ENCODE measurements at regions not wholly inside any gene's neighbourhood (a gene's known extent, or its start where the extent isn't known, plus 50 kb on each side); places are given as distances from the start of the nearest gene placed in this dataset.

GRCh38 chr12:53830631-53831030, 78.9 kb upstream of the CISTR start:
- DNase-seq (ENCODE audit: extremely low spot score): no peak
- ChIA-PET CTCF (interaction anchor here (0.6 to 0.9 kb wide), 2 partner anchors 63 to 307 kb away, joined by 3 read pairs; no protein-coding TSS in a partner anchor), POLR2A (no interaction called here)
- no peak for TF ChIP-seq SUZ12 (IDR thresholded peaks at IDR 0.05)
- no peak for TF ChIP-seq LEF1 (IDR thresholded peaks at IDR 0.05; ENCODE audit: borderline replicate concordance)
- TF ChIP-seq FOXM1 (IDR thresholded peaks at IDR 0.05; ENCODE audit: borderline replicate concordance): no peak
- no peak for TF ChIP-seq BHLHE40 (IDR thresholded peaks at IDR 0.05; ENCODE audit: borderline replicate concordance)
- no peak for TF ChIP-seq TARDBP (IDR thresholded peaks at IDR 0.05)
- no peak for TF ChIP-seq L3MBTL2 (conservative IDR thresholded peaks at IDR 0.05)
- TF ChIP-seq FOXA1 (IDR thresholded peaks at IDR 0.05): no peak
- no peak for TF ChIP-seq ARNT (IDR thresholded peaks at IDR 0.05)
- TF ChIP-seq CTBP1 (IDR thresholded peaks at IDR 0.05; ENCODE audit: borderline replicate concordance): no peak
- no peak for TF ChIP-seq NFRKB (IDR thresholded peaks at IDR 0.05)
- no peak for TF ChIP-seq FOXK2 (IDR thresholded peaks at IDR 0.05)
- no peak for TF ChIP-seq HDGF (IDR thresholded peaks at IDR 0.05; ENCODE audit: borderline replicate concordance)

GRCh38 chr12:53836119-53836655, 84.4 kb upstream of the CISTR start:
- ChIA-PET CTCF (no interaction called here), POLR2A (no interaction called here)
- no peak for DNase-seq (ENCODE audit: extremely low spot score)
- TF ChIP-seq L3MBTL2 (conservative IDR thresholded peaks at IDR 0.05) (no peak), ELF4 (IDR thresholded peaks at IDR 0.05) (no peak), ARNT (IDR thresholded peaks at IDR 0.05) (no peak), FOXK2 (IDR thresholded peaks at IDR 0.05) (no peak), BHLHE40 (IDR thresholded peaks at IDR 0.05; ENCODE audit: borderline replicate concordance) (no peak), HDGF (IDR thresholded peaks at IDR 0.05; ENCODE audit: borderline replicate concordance) (no peak), TARDBP (IDR thresholded peaks at IDR 0.05) (no peak), SUZ12 (IDR thresholded peaks at IDR 0.05) (no peak), NFRKB (IDR thresholded peaks at IDR 0.05) (no peak), FOXM1 (IDR thresholded peaks at IDR 0.05; ENCODE audit: borderline replicate concordance) (no peak), SP1 (IDR thresholded peaks at IDR 0.05) (no peak), FOXA1 (IDR thresholded peaks at IDR 0.05) (no peak), LEF1 (IDR thresholded peaks at IDR 0.05; ENCODE audit: borderline replicate concordance) (no peak), CTBP1 (IDR thresholded peaks at IDR 0.05; ENCODE audit: borderline replicate concordance) (no peak), ZNF384 (IDR thresholded peaks at IDR 0.05) (no peak)
- TF ChIP-seq, protein P1, sequence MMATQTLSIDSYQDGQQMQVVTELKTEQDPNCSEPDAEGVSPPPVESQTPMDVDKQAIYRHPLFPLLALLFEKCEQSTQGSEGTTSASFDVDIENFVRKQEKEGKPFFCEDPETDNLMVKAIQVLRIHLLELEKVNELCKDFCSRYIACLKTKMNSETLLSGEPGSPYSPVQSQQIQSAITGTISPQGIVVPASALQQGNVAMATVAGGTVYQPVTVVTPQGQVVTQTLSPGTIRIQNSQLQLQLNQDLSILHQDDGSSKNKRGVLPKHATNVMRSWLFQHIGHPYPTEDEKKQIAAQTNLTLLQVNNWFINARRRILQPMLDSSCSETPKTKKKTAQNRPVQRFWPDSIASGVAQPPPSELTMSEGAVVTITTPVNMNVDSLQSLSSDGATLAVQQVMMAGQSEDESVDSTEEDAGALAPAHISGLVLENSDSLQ (IDR thresholded peaks at IDR 0.05): no peak

GRCh38 chr12:53838978-53839377, 87.2 kb upstream of the CISTR start:
- CTCF ChIA-PET: no interaction called here
- TF ChIP-seq BHLHE40 (IDR thresholded peaks at IDR 0.05; ENCODE audit: borderline replicate concordance) (no peak), FOXK2 (IDR thresholded peaks at IDR 0.05) (no peak), L3MBTL2 (conservative IDR thresholded peaks at IDR 0.05) (no peak), SP1 (IDR thresholded peaks at IDR 0.05) (no peak), NFRKB (IDR thresholded peaks at IDR 0.05) (no peak), FOXA1 (IDR thresholded peaks at IDR 0.05) (no peak), SUZ12 (IDR thresholded peaks at IDR 0.05) (no peak), LEF1 (IDR thresholded peaks at IDR 0.05; ENCODE audit: borderline replicate concordance) (no peak), CTBP1 (IDR thresholded peaks at IDR 0.05; ENCODE audit: borderline replicate concordance) (no peak), HDGF (IDR thresholded peaks at IDR 0.05; ENCODE audit: borderline replicate concordance) (no peak), FOXM1 (IDR thresholded peaks at IDR 0.05; ENCODE audit: borderline replicate concordance) (no peak), ZNF384 (IDR thresholded peaks at IDR 0.05) (no peak), ARNT (IDR thresholded peaks at IDR 0.05) (no peak)
- TF ChIP-seq, protein P1 (IDR thresholded peaks at IDR 0.05): no peak
- no peak for DNase-seq (ENCODE audit: extremely low spot score)
- POLR2A ChIA-PET: no interaction called here

- CTCF ChIA-PET: no interaction called here
- no peak for DNase-seq (ENCODE audit: extremely low spot score)
- POLR2A ChIA-PET: interaction anchor here (0.9 kb wide), 1 partner anchor 131 kb away, joined by 3 read pairs; no protein-coding TSS in a partner anchor
- TF ChIP-seq CTBP1 (IDR thresholded peaks at IDR 0.05; ENCODE audit: borderline replicate concordance): no peak
- TF ChIP-seq FOXK2 (IDR thresholded peaks at IDR 0.05): no peak
- no peak for TF ChIP-seq TARDBP (IDR thresholded peaks at IDR 0.05)
- TF ChIP-seq, protein P1 (IDR thresholded peaks at IDR 0.05): no peak
- TF ChIP-seq ELF4 (IDR thresholded peaks at IDR 0.05): no peak
- no peak for TF ChIP-seq FOXA1 (IDR thresholded peaks at IDR 0.05)
- TF ChIP-seq NFRKB (IDR thresholded peaks at IDR 0.05): no peak
- no peak for TF ChIP-seq LEF1 (IDR thresholded peaks at IDR 0.05; ENCODE audit: borderline replicate concordance)
- TF ChIP-seq L3MBTL2 (conservative IDR thresholded peaks at IDR 0.05): no peak
- no peak for TF ChIP-seq BHLHE40 (IDR thresholded peaks at IDR 0.05; ENCODE audit: borderline replicate concordance)
- no peak for TF ChIP-seq ARNT (IDR thresholded peaks at IDR 0.05)
- no peak for TF ChIP-seq SUZ12 (IDR thresholded peaks at IDR 0.05)
- TF ChIP-seq ZNF384 (IDR thresholded peaks at IDR 0.05): no peak
- no peak for TF ChIP-seq HDGF (IDR thresholded peaks at IDR 0.05; ENCODE audit: borderline replicate concordance)
Observed at GRCh38 chr12:53840316-53840715, 88.5 kb upstream of the CISTR start.

DNA sequence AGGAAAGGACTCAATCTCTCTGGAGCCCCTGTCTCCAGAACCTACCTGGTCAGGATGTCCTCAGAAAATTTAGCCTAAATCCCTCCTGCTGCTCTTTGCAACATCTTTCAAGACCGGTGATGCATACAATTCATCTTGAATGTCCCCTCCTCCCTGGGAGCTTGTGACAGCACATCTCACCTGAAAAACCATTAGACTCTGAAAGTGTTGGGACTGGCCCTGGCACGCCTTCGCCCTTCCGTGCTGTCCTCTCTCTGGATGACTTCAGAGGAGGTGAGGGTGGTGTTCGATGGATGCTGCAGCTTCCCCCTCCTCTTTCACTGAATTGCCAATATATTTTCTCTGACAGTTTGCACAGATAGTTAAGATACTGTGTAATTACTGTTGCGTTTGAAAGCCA, 90.9 kb upstream of the CISTR start:
- ChIA-PET CTCF (no interaction called here), POLR2A (no interaction called here)
- no peak for DNase-seq (ENCODE audit: extremely low spot score)
- TF ChIP-seq LEF1 (IDR thresholded peaks at IDR 0.05; ENCODE audit: borderline replicate concordance) (no peak), FOXM1 (IDR thresholded peaks at IDR 0.05; ENCODE audit: borderline replicate concordance) (no peak), SP1 (IDR thresholded peaks at IDR 0.05) (no peak), ELF4 (IDR thresholded peaks at IDR 0.05) (no peak), L3MBTL2 (conservative IDR thresholded peaks at IDR 0.05) (no peak), FOXK2 (IDR thresholded peaks at IDR 0.05) (no peak), TARDBP (IDR thresholded peaks at IDR 0.05) (no peak), FOXA1 (IDR thresholded peaks at IDR 0.05) (no peak)

GRCh38 chr12:53843545-53843944, 91.8 kb upstream of the CISTR start:
- ChIA-PET POLR2A (no interaction called here), CTCF (interaction anchor here (0.5 kb wide), 1 partner anchor 40 kb away, joined by 4 read pairs; no protein-coding TSS in a partner anchor)
- no peak for DNase-seq (ENCODE audit: extremely low spot score)
- no peak for TF ChIP-seq ELF4 (IDR thresholded peaks at IDR 0.05)
- TF ChIP-seq FOXK2 (IDR thresholded peaks at IDR 0.05): no peak
- no peak for TF ChIP-seq FOXA1 (IDR thresholded peaks at IDR 0.05)
- TF ChIP-seq, protein P1 (IDR thresholded peaks at IDR 0.05): no peak
- TF ChIP-seq FOXM1 (IDR thresholded peaks at IDR 0.05; ENCODE audit: borderline replicate concordance): no peak
- TF ChIP-seq SUZ12 (IDR thresholded peaks at IDR 0.05): no peak
- TF ChIP-seq HDGF (IDR thresholded peaks at IDR 0.05; ENCODE audit: borderline replicate concordance): no peak
- no peak for TF ChIP-seq BHLHE40 (IDR thresholded peaks at IDR 0.05; ENCODE audit: borderline replicate concordance)

Data from HEK293T (cell line).